MM.1S (cell line): ENCODE measurements at regions not wholly inside any gene's neighbourhood (a gene's known extent, or its start where the extent isn't known, plus 50 kb on each side); places are given as distances from the start of the nearest gene placed in this dataset.

Experiments
- DNase-seq: peaks from one replicate; pipeline ENCODE4 v3.0.0-alpha.2; 2015
- H2AFZ ChIP-seq: fragments of 300-600 bp; sonication (generic); 2 replicates; pipeline ENCODE4 v1.6.0; 2016; ENCODE audit warnings: antibody characterized with exemption, low read length
- H3F3A ChIP-seq: fragments of 300-600 bp; sonication (generic); 2 replicates; pipeline ENCODE4 v1.6.1; 2016; ENCODE audit warnings: mild to moderate bottlenecking, antibody characterized with exemption, low read length, moderate library complexity, mixed read lengths; ENCODE audit not compliant: insufficient read depth
- H3K27ac ChIP-seq: fragments of 300-600 bp; sonication (generic); 2 replicates; pipeline ENCODE4 v1.5.1; 2016; ENCODE audit warnings: mild to moderate bottlenecking, low read length
- H3K27me3 ChIP-seq: fragments of 300-600 bp; sonication (generic); replicated peaks from 2 replicates; pipeline ENCODE4 v1.6.0; 2016; ENCODE audit warnings: low read length; ENCODE audit not compliant: insufficient read depth
- H3K36me3 ChIP-seq: fragments of 300-600 bp; sonication (generic); replicated peaks from 2 replicates; pipeline ENCODE4 v1.6.1; 2016; ENCODE audit warnings: mild to moderate bottlenecking, low read length, mixed read lengths; ENCODE audit not compliant: insufficient read depth
- H3K4me1 ChIP-seq: fragments of 300-600 bp; sonication (generic); 2 replicates; pipeline ENCODE4 v1.6.1; 2016; ENCODE audit warnings: low read length, mixed read lengths
- H3K4me2 ChIP-seq: fragments of 300-600 bp; sonication (generic); 2 replicates; pipeline ENCODE4 v1.6.0; 2016; ENCODE audit warnings: low read depth, low read length
- H3K4me3 ChIP-seq: fragments of 300-600 bp; sonication (generic); 2 replicates; pipeline ENCODE4 v1.5.1; 2016; ENCODE audit warnings: low read length, mixed read lengths
- H3K79me2 ChIP-seq: fragments of 300-600 bp; sonication (generic); 2 replicates; pipeline ENCODE4 v1.6.1; 2016; ENCODE audit warnings: mixed run types, low read length, mixed read lengths
- H3K9ac ChIP-seq: fragments of 300-600 bp; sonication (generic); 2 replicates; pipeline ENCODE4 v1.6.1; 2016; ENCODE audit warnings: low read length, mixed read lengths
- H3K9me2 ChIP-seq: fragments of 300-600 bp; sonication (generic); replicated peaks from 2 replicates; pipeline ENCODE4 v1.6.1; 2016; ENCODE audit warnings: mild to moderate bottlenecking, low read length, mixed read lengths; ENCODE audit not compliant: insufficient read depth
- H3K9me3 ChIP-seq: fragments of 300-600 bp; sonication (generic); replicated peaks from 2 replicates; pipeline ENCODE4 v1.6.1; 2016; ENCODE audit warnings: mild to moderate bottlenecking, low read length, mixed read lengths; ENCODE audit not compliant: insufficient read depth
- H4K20me1 ChIP-seq: fragments of 300-600 bp; sonication (generic); 2 replicates; pipeline ENCODE4 v1.6.1; 2016; ENCODE audit warnings: mild to moderate bottlenecking, low read length, moderate library complexity, mixed read lengths; ENCODE audit not compliant: insufficient read depth
- CTCF ChIP-seq: fragments of 300-600 bp; sonication (generic); IDR thresholded peaks from 2 replicates; pipeline ENCODE4 v1.5.1; 2016; ENCODE audit warnings: antibody characterized with exemption, low read length, mixed read lengths
- EZH2 ChIP-seq: fragments of 300-600 bp; sonication (generic); optimal IDR thresholded peaks from 2 replicates; pipeline ENCODE3; 2017; ENCODE audit warnings: low read depth, mild to moderate bottlenecking, antibody characterized with exemption, low read length, mixed read lengths
- EZH2phosphoT487 ChIP-seq: fragments of 300-600 bp; sonication (generic); IDR thresholded peaks from 2 replicates; pipeline ENCODE4 v1.6.1; 2018; ENCODE audit warnings: antibody characterized with exemption, low read length

- Histone ChIP-seq H2AFZ (no peak overlapping the region), H3F3A (no peaks in the 10 kb centered on the region), H4K20me1 (no peaks in the 10 kb centered on the region), H3K4me2 (no peak overlapping the region), H3K27me3 (no peaks in the 10 kb centered on the region), H3K79me2 (no peaks in the 10 kb centered on the region), H3K36me3 (no peaks in the 10 kb centered on the region), H3K9me3 (no peaks in the 10 kb centered on the region), H3K27ac (no peak overlapping the region), H3K4me1 (0 out of 2 replicates have a peak, but pooled peaks cover 3% of the 10 kb centered on the region), H3K9me2 (no peaks in the 10 kb centered on the region), H3K4me3 (no peak overlapping the region), H3K9ac (no peak overlapping the region)
- TF ChIP-seq EZH2: no peak
- TF ChIP-seq EZH2phosphoT487: no peak
- no peak for TF ChIP-seq CTCF
- DNase-seq: no peak
These were observed 121.5 kb upstream of the RIPOR2 start for GRCh38 chr6:25057111-25057905.

- H2AFZ ChIP-seq: no peak overlapping the region
- H3K27me3 ChIP-seq: no peaks in the 10 kb centered on the region
- TF ChIP-seq EZH2phosphoT487: no peak
- no peak for TF ChIP-seq EZH2
- TF ChIP-seq CTCF: no peak
- H3K9me2 ChIP-seq: no peaks in the 10 kb centered on the region
- no peaks in the 10 kb centered on the region for H3K79me2 ChIP-seq
- H3K9ac ChIP-seq: no peak overlapping the region
- H3K4me2 ChIP-seq: no peak overlapping the region
- H3K27ac ChIP-seq: no peak overlapping the region
- H3K9me3 ChIP-seq: no peaks in the 10 kb centered on the region
- no peaks in the 10 kb centered on the region for H4K20me1 ChIP-seq
- no peaks in the 10 kb centered on the region for H3F3A ChIP-seq
- 0 out of 2 replicates have a peak, but pooled peaks cover 3% of the 10 kb centered on the region for H3K4me1 ChIP-seq
- no peak for DNase-seq
- H3K4me3 ChIP-seq: no peak overlapping the region
- H3K36me3 ChIP-seq: no peaks in the 10 kb centered on the region
These were observed 122.7 kb upstream of the RIPOR2 start for GRCh38 chr6:25058441-25058840.

GRCh38 chr6:25058941-25059340 lies 123.2 kb upstream of the RIPOR2 start:
- Histone ChIP-seq H3K9me3 (no peaks in the 10 kb centered on the region), H3K4me3 (no peak overlapping the region), H3K79me2 (no peaks in the 10 kb centered on the region), H3K4me1 (0 out of 2 replicates have a peak, but pooled peaks cover 3% of the 10 kb centered on the region), H3K27me3 (no peaks in the 10 kb centered on the region), H3K27ac (no peak overlapping the region), H3K4me2 (no peak overlapping the region), H3K9ac (no peak overlapping the region), H3F3A (no peaks in the 10 kb centered on the region), H3K36me3 (no peaks in the 10 kb centered on the region), H3K9me2 (no peaks in the 10 kb centered on the region), H4K20me1 (no peaks in the 10 kb centered on the region), H2AFZ (no peak overlapping the region)
- no peak for TF ChIP-seq EZH2phosphoT487
- no peak for TF ChIP-seq CTCF
- TF ChIP-seq EZH2: no peak
- DNase-seq: no peak
